GM12875 (cell line): ENCODE measurements at regions not wholly inside any gene's neighbourhood (a gene's known extent, or its start where the extent isn't known, plus 50 kb on each side); places are given as distances from the start of the nearest gene placed in this dataset.

Source experiments
- H3K4me3 ChIP-seq: one replicate; pipeline ENCODE4 v1.5.1; 2011; ENCODE audit warnings: low read depth, low read length, control low read depth
- TF ChIP-seq, protein P1 (sequence below): IDR thresholded peaks from 2 replicates; pipeline ENCODE4 v1.5.1; 2011; ENCODE audit warnings: low read depth, mild to moderate bottlenecking, control low read depth, inconsistent platforms, low read length, moderate library complexity, borderline replicate concordance; ENCODE audit not compliant: insufficient read depth

DNA sequence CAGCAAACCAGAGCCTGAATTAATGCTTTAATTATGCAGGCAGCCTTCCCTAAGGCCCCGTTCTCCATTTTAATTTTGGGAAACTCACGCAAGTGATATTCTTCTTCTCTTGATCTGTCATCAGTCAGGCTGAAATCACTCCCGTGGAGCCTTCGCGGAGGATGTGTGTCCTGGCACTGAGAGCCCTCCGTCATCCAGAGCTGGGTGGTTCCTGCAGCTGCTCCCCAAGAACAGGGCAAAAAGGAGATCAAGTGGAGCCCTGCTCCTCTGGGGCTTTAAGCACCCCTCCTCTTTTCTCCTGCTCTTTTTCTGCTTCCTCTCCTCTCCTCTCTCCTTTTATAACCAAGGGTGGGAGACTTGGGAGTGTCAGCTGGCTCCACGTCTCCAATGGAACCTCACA lies 133.2 kb upstream of the CACNA1E start:
- TF ChIP-seq, protein P1, sequence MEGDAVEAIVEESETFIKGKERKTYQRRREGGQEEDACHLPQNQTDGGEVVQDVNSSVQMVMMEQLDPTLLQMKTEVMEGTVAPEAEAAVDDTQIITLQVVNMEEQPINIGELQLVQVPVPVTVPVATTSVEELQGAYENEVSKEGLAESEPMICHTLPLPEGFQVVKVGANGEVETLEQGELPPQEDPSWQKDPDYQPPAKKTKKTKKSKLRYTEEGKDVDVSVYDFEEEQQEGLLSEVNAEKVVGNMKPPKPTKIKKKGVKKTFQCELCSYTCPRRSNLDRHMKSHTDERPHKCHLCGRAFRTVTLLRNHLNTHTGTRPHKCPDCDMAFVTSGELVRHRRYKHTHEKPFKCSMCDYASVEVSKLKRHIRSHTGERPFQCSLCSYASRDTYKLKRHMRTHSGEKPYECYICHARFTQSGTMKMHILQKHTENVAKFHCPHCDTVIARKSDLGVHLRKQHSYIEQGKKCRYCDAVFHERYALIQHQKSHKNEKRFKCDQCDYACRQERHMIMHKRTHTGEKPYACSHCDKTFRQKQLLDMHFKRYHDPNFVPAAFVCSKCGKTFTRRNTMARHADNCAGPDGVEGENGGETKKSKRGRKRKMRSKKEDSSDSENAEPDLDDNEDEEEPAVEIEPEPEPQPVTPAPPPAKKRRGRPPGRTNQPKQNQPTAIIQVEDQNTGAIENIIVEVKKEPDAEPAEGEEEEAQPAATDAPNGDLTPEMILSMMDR, result no peak
- no peak overlapping the region for H3K4me3 ChIP-seq

DNA sequence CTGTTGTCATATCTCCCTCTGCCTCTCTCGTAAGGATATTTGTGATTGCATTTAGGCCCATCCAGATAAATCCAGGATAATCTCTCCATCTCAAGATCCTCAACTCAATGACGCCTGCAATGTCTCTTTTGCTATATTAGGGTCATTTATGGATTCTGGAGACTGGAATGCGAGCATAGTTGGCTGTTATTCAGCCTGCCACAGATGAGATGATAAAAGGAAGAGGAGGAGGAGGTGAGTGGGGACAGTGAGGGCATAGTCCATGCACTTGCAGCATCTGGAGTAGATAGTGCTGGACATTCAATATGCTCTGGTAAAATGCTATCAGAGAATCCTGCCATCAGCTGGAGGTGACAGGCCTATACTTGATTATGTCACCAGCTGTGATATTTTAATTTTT lies 131.6 kb upstream of the CACNA1E start:
- TF ChIP-seq, protein P1, result no peak
- H3K4me3 ChIP-seq, result no peak overlapping the region

DNA sequence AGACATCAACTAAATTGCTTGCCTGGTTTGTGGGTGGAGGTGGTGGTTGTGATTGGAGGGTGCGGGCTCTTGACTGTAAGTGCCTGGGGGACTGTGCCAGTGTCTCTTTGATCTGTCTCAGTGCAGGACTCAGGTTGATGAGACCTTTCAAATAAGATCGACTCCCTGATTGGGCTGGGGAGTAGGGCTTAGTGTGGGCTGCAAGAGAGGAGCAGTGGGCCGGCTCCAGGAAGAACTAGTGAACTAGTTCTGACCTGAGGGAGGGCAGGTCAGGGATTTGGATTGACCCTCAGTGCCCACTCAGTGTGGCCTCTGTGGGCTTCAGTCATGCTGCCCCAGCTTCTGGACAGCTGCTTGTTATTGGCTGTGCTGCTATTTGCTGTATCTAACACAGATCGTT lies 130.6 kb upstream of the CACNA1E start:
- no peak overlapping the region for H3K4me3 ChIP-seq
- TF ChIP-seq, protein P1, result no peak

DNA sequence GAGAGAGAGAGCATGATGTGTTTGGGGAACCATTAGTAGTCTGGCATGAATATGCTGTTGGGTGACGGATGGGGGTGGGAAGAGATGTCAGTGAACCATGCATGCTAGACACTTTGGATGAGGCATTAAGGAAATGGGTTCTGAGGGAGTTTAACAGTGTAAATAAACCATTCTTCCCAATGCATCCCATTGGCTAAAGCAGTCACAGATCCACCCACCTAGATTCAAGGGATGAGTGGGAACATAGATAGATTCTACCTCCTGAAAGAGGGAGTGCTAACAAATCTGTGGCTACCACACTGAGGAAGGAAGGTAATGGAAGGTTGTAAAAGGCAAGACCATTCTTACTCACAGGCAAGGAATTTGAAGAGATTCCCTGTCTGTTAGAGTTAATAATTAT lies 129.8 kb upstream of the CACNA1E start:
- no peak overlapping the region for H3K4me3 ChIP-seq
- TF ChIP-seq, protein P1, result no peak

DNA sequence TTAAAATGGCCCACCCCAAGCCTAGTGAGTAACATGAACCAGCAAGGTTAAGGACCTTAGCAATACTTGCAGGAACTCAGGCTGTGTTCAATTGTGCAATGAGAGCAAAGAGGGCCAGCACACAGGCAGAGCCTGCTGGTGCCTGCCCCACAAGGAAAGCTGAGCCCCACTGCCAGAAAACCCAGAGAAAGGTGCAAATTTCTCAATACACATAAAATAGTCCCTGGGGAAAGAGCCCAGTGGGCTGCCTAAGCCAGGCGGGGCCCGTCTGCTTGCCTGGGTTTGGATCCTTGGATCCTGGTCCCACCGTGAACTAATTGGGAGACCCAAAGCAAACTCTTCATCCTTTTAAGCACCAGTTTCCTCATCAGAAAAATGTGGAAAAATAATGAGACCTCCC lies 128.5 kb upstream of the CACNA1E start:
- TF ChIP-seq, protein P1, result no peak

DNA sequence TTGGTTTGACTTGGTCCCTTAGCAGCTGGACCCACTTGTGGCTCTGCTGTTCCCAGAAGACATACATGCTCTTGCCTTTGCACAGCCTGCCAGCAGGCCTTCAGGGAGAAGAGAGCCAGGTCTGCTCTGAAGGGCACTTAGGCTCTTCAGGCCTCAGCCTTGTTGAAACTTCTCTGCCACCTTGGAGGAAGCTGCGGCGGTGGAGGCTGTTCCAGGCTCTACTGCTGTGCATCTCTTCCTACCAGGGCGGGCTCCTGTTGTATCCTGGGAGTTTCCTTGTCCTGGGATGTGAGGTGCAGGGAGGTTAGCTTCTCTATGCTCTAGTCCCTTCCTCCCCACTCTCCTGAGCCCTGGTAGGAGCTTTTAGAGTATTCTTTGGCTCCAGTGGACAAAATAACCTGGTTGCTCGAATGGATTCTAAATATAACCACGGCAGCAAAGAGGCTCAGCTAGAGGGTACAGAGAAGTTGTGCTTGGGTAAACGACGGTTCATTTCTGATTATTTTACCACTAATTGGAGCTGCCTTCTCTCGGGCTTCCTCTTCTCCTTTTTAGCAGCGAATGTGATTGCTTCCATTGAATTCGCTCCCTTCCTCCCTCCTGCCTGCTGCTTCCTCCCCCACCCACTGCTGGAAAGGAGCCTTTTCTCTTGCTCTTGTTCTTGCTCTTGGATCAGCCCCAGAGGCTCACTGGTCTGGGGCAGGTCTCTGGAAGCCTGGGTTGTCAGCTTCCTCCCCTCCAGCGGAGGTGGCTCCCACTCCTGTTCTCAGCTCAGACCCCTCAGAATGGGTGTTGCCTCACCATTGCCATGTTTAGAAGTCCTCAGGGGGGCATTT lies 126.6 kb upstream of the CACNA1E start:
- no peak overlapping the region for H3K4me3 ChIP-seq
- TF ChIP-seq, protein P1, result no peak

More for the DNA sequence above, 128.5 kb upstream of the CACNA1E start:
- no peak overlapping the region for H3K4me3 ChIP-seq

DNA sequence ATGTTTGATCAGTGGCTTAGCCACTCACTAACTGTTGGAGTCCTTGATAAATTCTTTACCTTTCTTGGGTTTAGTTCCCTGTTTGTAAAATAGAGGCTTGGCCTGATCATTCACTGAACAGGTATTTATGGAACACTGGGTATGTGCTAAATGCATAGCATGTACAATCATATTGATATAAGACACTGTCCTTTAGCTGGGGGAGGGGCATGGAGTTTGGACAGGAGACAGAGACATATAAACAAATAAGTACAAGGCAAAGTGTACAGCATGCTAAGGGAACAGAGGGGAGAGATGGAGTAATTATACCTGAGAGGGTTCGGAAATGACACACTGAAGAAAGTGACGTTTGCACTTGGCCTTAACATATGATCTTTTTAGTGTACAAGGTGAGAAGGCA lies 124.3 kb upstream of the CACNA1E start:
- H3K4me3 ChIP-seq, result no peak overlapping the region
- TF ChIP-seq, protein P1, result no peak
